ENCODE measurements at regions not wholly inside any gene's neighbourhood (a gene's known extent, or its start where the extent isn't known, plus 50 kb on each side); places are given as distances from the start of the nearest gene placed in this dataset.

DNA sequence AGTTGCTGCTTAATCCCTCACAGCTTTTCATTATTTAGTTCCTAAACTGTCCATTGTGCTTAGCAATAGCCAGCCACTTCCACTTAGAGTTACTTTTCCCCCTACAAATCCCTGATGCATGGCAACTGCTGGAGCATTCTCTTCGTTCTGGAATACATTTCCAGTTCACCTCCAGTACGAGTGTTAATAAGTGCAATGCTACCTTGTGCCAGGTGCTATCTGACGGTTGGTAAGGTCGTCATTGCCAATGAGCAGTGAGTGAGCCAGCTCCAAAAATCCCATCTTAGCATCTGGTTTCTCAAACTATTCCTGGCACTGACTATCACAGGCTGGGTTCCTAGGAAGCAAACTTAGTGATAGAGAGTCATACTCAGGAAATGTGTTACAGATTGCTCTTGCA lies 114.1 kb upstream of the ADGRF1 start:
- TF ChIP-seq, protein P1, sequence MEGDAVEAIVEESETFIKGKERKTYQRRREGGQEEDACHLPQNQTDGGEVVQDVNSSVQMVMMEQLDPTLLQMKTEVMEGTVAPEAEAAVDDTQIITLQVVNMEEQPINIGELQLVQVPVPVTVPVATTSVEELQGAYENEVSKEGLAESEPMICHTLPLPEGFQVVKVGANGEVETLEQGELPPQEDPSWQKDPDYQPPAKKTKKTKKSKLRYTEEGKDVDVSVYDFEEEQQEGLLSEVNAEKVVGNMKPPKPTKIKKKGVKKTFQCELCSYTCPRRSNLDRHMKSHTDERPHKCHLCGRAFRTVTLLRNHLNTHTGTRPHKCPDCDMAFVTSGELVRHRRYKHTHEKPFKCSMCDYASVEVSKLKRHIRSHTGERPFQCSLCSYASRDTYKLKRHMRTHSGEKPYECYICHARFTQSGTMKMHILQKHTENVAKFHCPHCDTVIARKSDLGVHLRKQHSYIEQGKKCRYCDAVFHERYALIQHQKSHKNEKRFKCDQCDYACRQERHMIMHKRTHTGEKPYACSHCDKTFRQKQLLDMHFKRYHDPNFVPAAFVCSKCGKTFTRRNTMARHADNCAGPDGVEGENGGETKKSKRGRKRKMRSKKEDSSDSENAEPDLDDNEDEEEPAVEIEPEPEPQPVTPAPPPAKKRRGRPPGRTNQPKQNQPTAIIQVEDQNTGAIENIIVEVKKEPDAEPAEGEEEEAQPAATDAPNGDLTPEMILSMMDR (IDR thresholded peaks at IDR 0.05): no peak
- no peak overlapping the region for H3K4me3 Mint-ChIP-seq
- H3K27ac Mint-ChIP-seq: no peak overlapping the region
- DNase-seq: no peak
- H3K4me1 Mint-ChIP-seq: peaks cover 6% of the 10 kb centered on the region
- H3K36me3 Mint-ChIP-seq (ENCODE audit: low read depth): no peaks in the 10 kb centered on the region
- peaks cover 4% of the 10 kb centered on the region for H3K27me3 Mint-ChIP-seq (ENCODE audit: low read depth, poor library complexity)
- no peaks in the 10 kb centered on the region for H3K9me3 Mint-ChIP-seq

- DNase-seq: no peak
- Mint-ChIP-seq H3K9me3 (no peaks in the 10 kb centered on the region), H3K36me3 (ENCODE audit: low read depth) (no peaks in the 10 kb centered on the region), H3K4me1 (peaks cover 6% of the 10 kb centered on the region), H3K4me3 (no peak overlapping the region), H3K27ac (no peak overlapping the region), H3K27me3 (ENCODE audit: low read depth, poor library complexity) (peaks cover 3% of the 10 kb centered on the region)
- TF ChIP-seq, protein P1 (IDR thresholded peaks at IDR 0.05): no peak
These were observed 111.2 kb upstream of the ADGRF1 start for GRCh38 chr6:47153404-47153755.

DNA sequence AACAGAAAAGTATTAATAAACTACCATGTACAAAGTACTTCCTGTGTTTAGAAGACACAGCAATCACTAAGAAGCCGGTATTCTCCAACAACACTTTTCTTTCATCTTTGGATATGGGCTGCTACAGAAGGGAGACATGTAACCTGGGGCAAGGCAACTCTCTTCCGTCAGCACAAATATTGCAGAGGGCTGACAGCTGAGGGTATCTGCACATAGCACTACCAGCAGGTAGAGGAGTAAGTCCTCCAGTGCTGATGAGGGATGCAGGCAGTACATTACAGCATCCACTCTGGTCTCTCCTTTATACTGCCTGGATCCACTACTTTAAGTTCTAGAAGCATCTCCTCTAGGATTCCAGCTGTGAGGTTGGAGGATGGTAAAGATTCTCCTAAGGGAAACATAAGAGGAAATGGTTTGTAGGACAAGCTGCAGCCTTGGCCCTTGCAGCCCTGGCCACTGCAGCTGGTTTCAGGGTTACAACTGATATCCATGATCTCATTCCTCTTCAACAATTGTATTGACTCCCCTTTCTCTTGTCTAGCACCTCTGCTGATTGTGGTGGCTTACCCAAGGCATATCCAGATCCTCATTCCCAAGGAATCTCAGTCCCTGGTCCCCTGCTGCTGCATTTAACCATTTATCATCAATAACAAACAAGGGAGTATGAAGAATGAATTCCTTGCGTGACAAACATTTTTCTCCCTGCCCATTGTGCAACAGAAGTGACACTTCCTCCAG lies 110.7 kb upstream of the ADGRF1 start:
- Mint-ChIP-seq H3K27ac (no peak overlapping the region), H3K4me3 (no peak overlapping the region), H3K4me1 (peaks cover 10% of the 10 kb centered on the region), H3K36me3 (ENCODE audit: low read depth) (no peaks in the 10 kb centered on the region), H3K9me3 (no peaks in the 10 kb centered on the region), H3K27me3 (ENCODE audit: low read depth, poor library complexity) (peaks cover 3% of the 10 kb centered on the region)
- TF ChIP-seq, protein P1 (IDR thresholded peaks at IDR 0.05): no peak
- DNase-seq: no peak

DNA sequence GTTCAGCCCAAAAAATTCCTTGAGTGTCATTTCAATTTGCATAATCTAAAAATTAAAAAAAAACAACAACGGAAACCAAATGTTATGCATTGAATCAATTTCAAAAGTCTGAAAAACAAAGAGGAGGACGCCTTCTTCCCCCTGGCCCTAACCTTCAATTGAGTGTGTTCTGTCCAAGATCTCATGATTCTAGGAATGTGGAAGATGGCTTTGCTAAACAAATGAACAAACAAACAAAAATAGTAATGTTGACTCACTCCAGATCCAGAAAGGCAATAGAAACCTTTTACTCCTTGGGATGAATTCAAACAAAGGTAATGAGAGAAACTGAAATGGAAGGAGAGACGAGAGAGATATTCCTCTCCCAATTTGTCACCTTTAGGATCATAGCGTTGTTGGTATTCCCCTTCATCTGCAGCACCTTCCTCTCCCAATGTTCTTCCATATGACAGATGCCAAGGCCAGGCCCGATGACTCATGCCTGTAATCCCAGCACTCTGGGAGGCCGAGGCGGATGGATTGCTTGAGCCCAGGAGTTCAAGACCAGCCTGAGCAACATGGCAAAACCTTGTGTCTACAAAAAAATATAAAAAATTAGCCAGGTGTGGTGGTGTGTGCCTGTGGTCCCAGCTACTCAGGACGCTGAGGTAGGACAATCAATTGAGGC lies 109.2 kb upstream of the ADGRF1 start:
- Mint-ChIP-seq H3K36me3 (ENCODE audit: low read depth) (no peaks in the 10 kb centered on the region), H3K27ac (no peak overlapping the region), H3K4me3 (no peak overlapping the region), H3K9me3 (no peaks in the 10 kb centered on the region), H3K27me3 (ENCODE audit: low read depth, poor library complexity) (peaks cover 3% of the 10 kb centered on the region), H3K4me1 (peaks cover 19% of the 10 kb centered on the region)
- DNase-seq: no peak
- TF ChIP-seq, protein P1 (IDR thresholded peaks at IDR 0.05): no peak

DNA sequence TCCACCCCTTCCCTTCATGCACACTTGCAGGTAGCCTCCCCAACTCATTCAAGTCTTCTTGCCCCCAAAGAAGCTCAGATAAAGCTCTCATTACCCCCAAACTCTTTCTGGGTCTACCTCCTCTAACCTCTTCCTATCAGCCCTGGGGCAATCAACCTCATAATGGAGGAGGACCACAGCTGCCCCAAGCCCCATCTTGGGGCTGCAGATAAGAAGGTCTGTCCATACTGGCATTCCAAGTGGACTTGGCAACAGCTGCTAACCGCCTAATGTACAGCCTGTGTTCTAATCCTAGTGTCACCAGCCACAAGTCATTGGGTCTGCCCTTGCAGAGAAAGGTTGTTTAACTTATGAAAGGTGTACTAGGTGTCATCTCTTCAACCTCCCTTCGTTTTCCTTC lies 107.4 kb upstream of the ADGRF1 start:
- Mint-ChIP-seq H3K4me1 (peaks cover 27% of the 10 kb centered on the region), H3K27ac (no peak overlapping the region), H3K36me3 (ENCODE audit: low read depth) (no peaks in the 10 kb centered on the region), H3K27me3 (ENCODE audit: low read depth, poor library complexity) (peaks cover 3% of the 10 kb centered on the region), H3K4me3 (no peak overlapping the region), H3K9me3 (no peaks in the 10 kb centered on the region)
- TF ChIP-seq, protein P1 (IDR thresholded peaks at IDR 0.05): no peak
- DNase-seq: no peak

DNA sequence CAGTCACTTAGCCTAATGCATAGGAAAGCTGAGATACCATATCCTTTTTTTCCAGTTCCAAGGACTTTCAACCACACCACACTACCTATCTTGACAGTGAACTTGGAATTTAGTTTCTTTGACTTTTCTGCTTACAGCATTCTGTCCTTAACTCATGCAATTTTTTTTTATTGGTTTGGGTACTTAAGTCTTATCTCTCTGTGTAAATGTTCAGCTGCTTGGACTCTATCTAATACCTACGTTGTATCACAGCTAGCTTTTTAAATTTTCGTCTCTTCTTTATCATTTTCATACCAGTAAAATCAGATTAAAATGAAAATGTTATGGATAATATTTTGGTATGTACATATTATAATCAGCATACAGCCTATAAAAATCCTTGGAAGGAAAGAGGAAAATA lies 106.9 kb upstream of the ADGRF1 start:
- Mint-ChIP-seq H3K27me3 (ENCODE audit: low read depth, poor library complexity) (peaks cover 3% of the 10 kb centered on the region), H3K36me3 (ENCODE audit: low read depth) (peaks cover 1% of the 10 kb centered on the region), H3K4me3 (no peak overlapping the region), H3K27ac (no peak overlapping the region), H3K9me3 (peaks cover 2% of the 10 kb centered on the region), H3K4me1 (peaks cover 27% of the 10 kb centered on the region)
- no peak for DNase-seq
- TF ChIP-seq, protein P1 (IDR thresholded peaks at IDR 0.05): no peak

Data from nephron progenitor cell (in vitro differentiated cells).